SKM-1 treated with dmso at 0.1 percent for 144 hours (cell line): ENCODE measurements at regions not wholly inside any gene's neighbourhood (a gene's known extent, or its start where the extent isn't known, plus 50 kb on each side); places are given as distances from the start of the nearest gene placed in this dataset.
"Not testable (repeated sequence)": the region's sequence is repeated elsewhere in the genome, so short reads cannot be mapped to it uniquely, and the experiment has no call there.

Experiments
- DNase-seq: peaks from one replicate; lab custom pipeline; 2025; ENCODE audit not compliant: unreplicated experiment; lab: John Stamatoyannopoulos, UW

GRCh38 chr3:137111497-137111896 lies 153.7 kb downstream of the IL20RB start:
- no peak for DNase-seq

GRCh38 chr3:137116619-137117018 lies 158.8 kb downstream of the IL20RB start:
- no peak for DNase-seq

DNA sequence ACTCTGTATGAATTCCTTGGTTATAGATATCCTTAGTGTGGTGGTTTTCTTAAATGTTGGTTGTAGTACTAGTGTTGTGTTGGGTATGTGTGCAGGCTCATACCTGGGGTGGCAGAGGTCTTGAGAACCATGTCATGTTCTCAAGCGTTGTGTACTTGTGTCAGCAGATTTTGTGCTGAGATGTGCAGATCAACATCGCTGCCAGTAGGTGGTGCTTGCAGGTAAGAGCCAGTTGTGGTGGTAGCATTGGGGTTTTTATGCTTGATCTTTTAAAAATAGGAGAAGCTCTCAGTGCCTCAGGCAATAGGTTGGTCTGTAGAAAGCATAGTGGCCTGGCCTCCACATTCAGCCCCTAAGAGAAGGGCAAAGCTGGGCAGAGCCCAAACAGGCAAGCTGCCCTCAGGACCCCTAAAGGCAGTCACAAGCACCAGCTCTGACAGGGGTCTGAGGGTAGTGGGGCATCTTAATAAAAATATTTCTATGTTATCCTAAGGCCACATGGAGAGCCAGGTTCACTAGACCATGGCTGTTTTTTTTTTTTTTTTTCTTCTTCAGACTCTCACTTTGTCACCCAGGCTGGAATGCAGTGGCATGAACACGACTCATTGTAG lies 164.0 kb downstream of the IL20RB start:
- DNase-seq, result peak; percentile 43

DNA sequence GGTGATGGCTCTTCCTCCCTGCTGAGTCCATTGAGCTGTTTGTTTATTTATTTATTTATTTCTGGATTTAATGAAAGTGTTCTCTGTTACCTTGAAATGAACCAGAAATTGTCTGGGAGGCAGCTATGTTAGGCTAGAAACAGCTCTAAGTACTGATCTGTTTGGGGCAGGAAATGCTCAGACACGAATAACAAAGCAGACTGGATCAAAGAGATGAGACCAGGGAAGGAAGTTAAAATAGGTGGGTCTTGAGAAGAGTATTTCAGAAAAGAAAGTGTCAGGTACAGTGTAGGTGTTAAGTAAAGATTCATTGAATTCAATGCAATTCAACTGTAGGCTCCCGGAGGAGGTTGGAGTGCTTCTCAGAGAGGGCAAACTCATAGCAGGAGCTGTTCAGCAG lies 173.3 kb downstream of the IL20RB start:
- no peak for DNase-seq

DNA sequence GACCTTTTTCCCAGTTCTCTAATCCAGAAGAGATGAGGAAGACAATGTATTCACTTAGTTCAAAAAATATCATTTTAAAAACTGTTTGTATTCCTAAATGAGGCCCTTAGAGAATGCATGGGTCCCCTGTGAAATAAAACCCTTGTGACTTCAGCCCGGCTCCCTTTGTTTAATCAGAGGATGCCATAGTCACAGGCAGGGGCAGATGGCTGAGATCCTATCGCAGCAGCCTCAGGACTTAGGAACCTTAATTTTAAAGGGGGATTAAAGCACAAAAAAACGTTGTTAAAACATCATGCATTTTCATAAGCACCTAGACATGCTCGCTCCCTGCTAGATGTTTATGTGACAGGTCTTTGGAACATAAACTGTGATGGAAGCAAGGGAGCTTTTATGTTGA lies 176.6 kb downstream of the IL20RB start:
- no peak for DNase-seq

- DNase-seq, result no peak
These were observed 190.6 kb downstream of the IL20RB start for GRCh38 chr3:137148406-137148805.

GRCh38 chr3:137148917-137149316 lies 191.1 kb downstream of the IL20RB start:
- no peak for DNase-seq

DNA sequence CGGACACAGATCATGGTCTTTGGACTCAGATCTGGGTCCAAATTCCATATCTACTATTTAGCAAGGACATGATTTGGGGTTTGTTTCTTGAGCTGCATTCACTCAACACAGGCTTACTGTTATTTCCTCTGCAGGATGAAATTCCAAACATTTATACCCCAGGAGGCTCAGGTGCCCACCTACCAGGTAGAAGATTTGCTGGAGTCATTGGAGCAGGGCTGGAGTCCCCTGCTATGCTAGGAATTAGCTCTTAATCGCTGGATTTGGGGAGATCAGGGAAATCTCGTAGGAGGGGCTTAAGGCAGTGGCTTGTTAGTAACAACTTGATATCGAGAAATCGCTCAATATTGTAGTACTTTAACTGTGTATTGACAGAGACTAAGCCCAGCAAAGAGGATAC lies 193.0 kb downstream of the IL20RB start:
- DNase-seq, result no peak

- not testable (repeated sequence) for DNase-seq
These were observed 195.3 kb downstream of the IL20RB start for GRCh38 chr3:137153046-137153445.

DNA sequence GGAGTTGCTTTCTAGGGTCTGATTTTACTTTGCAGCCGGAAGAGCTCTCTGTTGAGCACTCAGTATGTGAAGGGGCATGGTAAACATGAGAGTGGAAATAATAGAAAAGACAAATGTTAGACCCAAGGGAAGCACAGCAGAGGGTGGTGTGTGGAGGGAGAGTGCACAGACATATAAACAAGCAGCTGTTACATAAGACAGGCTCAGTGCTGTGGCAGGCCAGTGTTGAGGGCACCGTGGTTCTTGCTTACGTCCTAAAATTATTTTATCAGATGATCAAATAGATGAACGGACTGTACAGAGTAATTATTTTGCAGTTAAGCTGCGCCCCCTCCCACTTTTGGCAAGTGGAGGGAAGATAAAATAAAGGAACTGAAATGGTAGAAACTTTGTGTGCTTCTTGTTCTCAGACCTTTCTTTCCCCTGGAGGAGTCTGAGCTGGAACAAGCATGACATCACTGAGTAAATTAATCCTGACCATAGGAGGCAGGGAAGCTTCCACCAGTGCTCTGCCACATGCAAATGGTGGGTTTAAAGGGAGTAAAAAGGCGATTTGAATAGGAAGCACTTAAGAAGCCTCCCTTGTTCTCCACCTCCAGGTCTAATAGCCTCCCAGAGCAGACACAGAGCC lies 205.6 kb downstream of the IL20RB start:
- DNase-seq, result no peak

- no peak for DNase-seq
These were observed 206.2 kb downstream of the IL20RB start for GRCh38 chr3:137163958-137164357.

DNA sequence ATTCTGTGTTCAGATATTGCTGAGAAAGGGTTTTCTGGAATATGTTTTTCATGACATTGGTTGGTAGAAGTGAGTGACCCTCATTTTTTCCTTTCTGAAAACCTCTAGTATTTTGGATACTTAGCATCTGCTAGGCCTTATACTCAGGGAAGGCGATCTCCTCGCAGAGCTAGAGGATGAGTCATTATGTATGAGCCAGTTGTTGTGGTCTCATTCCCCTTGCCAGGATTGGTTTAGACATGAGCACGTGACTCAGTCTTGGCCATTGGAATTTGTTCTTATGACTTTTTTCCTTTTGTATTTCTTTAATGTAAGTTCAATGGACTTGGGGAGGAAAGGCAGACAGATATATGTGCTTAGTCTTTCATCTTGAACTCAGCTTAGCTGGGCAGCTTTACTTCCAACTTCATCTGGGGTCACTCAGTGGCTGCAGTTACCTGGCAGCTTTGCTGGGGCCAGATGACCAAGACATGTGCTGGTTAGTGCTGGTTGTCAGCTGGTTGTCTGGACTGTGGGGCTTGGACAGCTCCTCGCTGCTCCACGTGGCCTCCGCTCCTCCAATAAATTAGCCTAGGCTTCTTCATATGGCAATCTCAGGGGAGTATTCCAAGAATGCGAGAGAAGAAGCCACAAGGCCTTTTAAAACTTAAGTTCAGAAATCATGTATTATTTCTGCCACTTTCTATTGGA lies 207.5 kb downstream of the IL20RB start:
- no peak for DNase-seq

DNA sequence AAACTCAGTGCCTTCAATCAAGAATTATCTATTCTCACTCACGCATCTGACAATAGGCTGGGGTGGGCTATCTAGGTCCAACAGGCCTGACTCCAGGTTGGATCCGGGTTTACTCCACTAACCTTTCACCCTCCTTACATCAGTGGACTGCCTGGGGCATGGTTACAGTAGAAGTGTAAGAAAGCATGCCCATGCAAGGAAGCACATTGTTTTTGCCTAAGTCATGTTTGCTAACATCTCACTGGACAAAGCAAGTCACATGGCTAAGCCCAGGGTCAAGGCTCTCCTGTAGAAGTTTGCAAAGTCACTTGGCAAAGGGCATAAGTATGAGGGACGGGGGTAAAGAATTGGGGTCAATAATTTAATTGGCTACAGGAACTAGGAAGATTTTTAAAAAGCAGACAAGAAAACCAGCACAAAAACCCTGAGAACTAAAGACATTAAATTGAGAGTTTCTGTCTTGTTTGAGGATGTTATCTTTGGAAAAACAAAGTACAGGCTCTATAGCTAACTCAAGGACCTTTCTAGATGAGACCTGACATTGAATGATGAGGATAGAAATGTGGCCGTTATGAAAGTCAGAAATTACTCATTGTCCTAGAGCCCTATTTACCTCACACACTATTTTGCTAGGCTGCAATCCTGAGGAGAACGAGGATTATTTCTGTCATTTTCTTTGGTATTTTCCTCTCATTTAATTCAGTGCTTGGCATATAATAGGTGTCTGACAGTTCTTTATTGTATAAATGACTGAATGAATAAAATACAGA lies 214.2 kb downstream of the IL20RB start:
- DNase-seq, result no peak

DNA sequence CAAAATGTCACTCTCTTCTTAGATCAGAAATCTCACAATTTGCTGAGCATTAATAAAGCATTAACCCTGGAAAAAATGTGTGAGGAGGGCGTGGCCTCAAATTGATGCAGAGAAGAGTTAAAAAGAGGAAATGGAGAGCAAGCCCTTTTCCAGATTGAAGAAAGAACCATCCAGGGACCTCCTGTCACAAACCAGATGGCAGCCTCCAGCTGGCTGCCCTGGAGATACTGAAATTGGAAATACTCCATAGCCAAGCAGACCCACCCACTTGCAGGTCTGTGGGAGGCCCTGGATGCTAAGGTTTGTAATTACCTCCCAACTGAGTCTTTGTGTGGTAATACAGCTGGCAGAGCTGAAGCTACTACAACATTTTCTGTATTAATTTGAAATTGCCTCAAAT lies 214.9 kb downstream of the IL20RB start:
- DNase-seq, result no peak

GRCh38 chr3:137174514-137174913 lies 216.7 kb downstream of the IL20RB start:
- DNase-seq, result no peak

DNA sequence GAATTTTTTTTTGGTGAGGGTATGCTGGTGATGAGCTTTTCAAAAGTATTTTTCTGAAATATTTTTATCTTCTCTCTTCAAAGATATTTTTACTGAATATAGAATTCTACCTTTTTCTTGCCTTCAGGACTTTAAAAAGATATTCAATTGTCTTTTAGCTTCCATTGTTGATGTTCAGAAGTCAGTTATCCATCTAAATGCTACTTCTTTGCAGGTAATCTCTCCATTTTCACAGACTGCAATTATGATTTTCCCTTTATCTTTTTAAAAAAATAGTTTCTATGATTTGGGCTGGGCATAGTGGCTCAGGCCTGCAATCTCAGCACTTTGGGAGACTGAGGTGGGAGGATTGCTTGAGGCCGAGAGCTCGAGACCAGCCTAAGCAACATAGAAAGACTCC lies 222.4 kb downstream of the IL20RB start:
- no peak for DNase-seq

DNA sequence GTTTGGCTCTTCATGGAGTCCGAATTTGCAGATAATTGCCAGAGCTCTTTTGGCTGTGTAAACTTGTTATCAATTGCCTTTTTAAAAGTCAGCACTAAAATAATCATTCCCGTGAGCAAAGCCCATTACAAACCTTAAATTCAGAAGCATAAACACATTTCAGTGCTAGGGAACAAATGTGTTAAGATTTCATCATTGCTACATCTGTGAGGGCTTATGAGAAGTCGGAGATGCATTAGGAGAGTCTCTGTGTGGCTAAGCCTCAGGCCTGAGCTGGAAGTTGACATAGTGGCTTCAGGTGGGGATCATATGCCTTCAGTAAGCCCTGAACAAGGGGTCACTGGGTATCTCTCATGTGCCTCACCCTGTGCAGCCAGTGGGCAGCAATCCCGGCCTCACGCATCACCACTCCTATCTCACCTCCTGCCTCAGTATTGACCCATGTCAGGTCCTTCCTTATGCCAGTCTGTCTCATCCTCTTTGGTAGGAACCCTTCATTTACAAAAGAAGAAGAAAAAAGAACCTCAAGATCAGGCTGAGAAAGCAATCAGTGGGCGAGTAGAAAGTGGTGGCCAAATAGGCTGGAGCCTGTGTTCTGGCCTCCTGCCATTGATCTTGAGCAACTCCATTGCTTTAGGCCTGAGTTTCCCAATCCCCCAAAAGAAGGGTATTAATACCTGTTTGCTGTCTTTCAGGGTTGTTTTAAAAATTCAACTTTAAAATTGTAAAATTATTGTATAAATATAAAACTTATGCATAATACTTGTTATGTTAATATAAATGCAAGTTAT lies 233.5 kb downstream of the IL20RB start:
- no peak for DNase-seq

- no peak for DNase-seq
These were observed 234.2 kb downstream of the IL20RB start for GRCh38 chr3:137191951-137192350.

DNA sequence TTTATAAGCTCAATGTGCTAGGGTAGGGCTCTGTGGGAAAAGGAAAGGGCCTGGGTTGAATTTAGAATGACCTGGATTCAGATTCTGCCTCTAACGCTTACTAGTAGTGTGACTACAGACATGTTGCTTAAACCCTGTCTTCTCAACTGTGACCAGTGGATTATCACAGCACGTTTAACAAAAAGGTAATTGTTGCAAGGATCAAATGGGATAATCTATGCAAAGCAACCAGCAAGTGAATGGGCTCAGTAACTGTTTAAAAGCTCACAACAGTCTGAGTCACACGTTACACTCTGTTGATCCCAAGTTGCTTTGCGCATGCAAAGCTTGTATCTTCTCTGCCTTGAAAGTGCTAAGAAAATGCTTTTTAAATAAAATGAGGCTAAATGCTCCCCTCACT lies 236.5 kb downstream of the IL20RB start:
- DNase-seq, result no peak

- not testable (repeated sequence) for DNase-seq
These were observed 240.6 kb downstream of the IL20RB start for GRCh38 chr3:137198374-137198773.

GRCh38 chr3:137199678-137200077 lies 241.9 kb downstream of the IL20RB start:
- no peak for DNase-seq
